ENCODE measurements at regions not wholly inside any gene's neighbourhood (a gene's known extent, or its start where the extent isn't known, plus 50 kb on each side); places are given as distances from the start of the nearest gene placed in this dataset.

DNA sequence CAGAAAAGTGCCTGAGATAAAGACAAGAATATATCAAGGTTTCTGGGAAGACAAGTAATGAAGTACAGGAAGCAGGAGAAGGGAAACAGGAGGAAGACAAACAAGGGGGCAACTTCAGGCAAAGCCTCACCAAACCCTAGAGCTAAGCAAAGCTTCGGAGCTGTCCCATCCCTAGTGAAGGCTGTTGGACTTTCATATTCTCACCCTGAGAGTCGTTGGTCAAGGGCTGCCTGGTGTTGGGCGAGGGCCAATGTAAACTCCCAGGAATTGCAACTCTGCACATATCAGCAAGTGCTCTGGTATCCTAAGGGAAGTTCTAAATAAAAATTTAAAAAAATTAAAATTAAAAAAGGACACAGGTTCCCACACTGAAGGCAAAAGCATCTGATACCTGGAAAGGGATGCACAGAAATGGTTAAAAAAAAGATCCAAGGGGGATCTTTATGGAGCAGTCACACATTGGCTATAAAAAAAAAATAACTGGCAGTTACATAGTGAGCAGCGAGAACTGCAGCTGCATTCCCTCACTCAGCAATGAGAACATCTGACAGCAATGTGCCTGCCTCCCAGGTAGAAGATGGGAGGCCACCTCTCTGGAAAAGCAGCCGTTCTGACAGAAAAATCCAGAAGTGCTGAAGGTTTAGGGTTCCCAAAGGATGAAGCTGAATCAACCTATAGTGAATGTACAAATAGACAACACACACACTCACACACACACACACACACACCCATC lies 304.7 kb downstream of the WDR11 start:
- Histone ChIP-seq H3K79me2 (ENCODE audit: control insufficient read depth, insufficient read depth, low read length) (no peaks in the 10 kb centered on the region), H3K9ac (ENCODE audit: control insufficient read depth, extremely low read depth, insufficient read depth, low read length) (no peak overlapping the region), H3K4me2 (ENCODE audit: control insufficient read depth, extremely low read depth, insufficient read depth, low read depth, low read length) (no peak overlapping the region), H3K4me3 (ENCODE audit: control insufficient read depth in 2 of 3, extremely low read depth in 1 of 3, insufficient read depth in 2 of 3, low read depth in 1 of 3, low read length in 3 of 3) (no peak overlapping the region), H4K20me1 (ENCODE audit: control insufficient read depth, extremely low read depth, insufficient read depth, low read length) (no peaks in the 10 kb centered on the region), H3K27ac (ENCODE audit: control insufficient read depth, insufficient read depth, low read length) (no peak overlapping the region), H3K4me1 (ENCODE audit: control insufficient read depth, extremely low read depth, insufficient read depth, low read length) (peaks cover 35% of the 10 kb centered on the region), H3K9me3 (ENCODE audit: control insufficient read depth, low read depth, low read length) (peaks cover 3% of the 10 kb centered on the region), H2AFZ (ENCODE audit: control insufficient read depth, low read length) (peak overlapping the region; percentile 12), H3K27me3 (ENCODE audit: control insufficient read depth, extremely low read depth, insufficient read depth, low read length) (no peaks in the 10 kb centered on the region), H3K9me1 (ENCODE audit: control insufficient read depth, extremely low read depth, insufficient read depth, low read length) (no peaks in the 10 kb centered on the region), H3K36me3 (ENCODE audit: control insufficient read depth in 2 of 2, extremely low read depth in 1 of 2, insufficient read depth in 2 of 2, low read length in 2 of 2) (no peaks in the 10 kb centered on the region)
- dilution Hi-C loops (cut with MboI; ENCODE audit: extremely low pct_ligation_motif_present, low sequenced_read_pairs) = no loop called here
- FAIRE-seq = peak; percentile 55
- TF ChIP-seq, protein P1, sequence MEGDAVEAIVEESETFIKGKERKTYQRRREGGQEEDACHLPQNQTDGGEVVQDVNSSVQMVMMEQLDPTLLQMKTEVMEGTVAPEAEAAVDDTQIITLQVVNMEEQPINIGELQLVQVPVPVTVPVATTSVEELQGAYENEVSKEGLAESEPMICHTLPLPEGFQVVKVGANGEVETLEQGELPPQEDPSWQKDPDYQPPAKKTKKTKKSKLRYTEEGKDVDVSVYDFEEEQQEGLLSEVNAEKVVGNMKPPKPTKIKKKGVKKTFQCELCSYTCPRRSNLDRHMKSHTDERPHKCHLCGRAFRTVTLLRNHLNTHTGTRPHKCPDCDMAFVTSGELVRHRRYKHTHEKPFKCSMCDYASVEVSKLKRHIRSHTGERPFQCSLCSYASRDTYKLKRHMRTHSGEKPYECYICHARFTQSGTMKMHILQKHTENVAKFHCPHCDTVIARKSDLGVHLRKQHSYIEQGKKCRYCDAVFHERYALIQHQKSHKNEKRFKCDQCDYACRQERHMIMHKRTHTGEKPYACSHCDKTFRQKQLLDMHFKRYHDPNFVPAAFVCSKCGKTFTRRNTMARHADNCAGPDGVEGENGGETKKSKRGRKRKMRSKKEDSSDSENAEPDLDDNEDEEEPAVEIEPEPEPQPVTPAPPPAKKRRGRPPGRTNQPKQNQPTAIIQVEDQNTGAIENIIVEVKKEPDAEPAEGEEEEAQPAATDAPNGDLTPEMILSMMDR (optimal IDR thresholded peaks at IDR 0.05 in 1 of 3, IDR thresholded peaks at IDR 0.05 in 1 of 3, conservative IDR thresholded peaks at IDR 0.05 in 1 of 3; ENCODE audit: extremely low read depth in 1 of 3, insufficient read depth in 2 of 3, low read length in 3 of 3) = no peak
- TF ChIP-seq EZH2 (IDR thresholded peaks at IDR 0.05; ENCODE audit: low read length) = no peak
- no peak for DNase-seq (ENCODE audit: low read depth, low spot score)

DNA sequence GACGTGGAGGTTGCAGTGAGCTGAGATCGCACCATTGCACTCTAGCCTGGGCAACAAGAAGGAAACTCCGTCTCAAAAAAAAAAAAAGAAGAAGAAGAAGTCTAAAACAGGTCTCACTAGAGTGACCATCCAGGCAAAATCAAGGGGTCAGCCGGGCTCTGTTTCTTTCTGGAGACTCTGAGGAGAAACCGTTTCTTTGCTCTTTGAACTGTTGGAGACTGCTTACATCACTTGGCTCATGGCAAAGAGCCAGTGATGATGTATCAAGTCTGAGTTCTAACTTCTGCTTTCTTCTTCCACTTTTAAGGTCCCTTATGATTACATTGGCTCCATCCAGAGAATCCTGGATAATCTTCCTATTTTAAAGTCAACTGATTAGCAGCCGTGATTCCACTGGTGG lies 306.8 kb downstream of the WDR11 start:
- H3K27ac ChIP-seq (ENCODE audit: control insufficient read depth, insufficient read depth, low read length) = peak overlapping the region; percentile 86
- no peak overlapping the region for H3K9ac ChIP-seq (ENCODE audit: control insufficient read depth, extremely low read depth, insufficient read depth, low read length)
- DNase-seq (ENCODE audit: low read depth, low spot score) = no peak
- H3K4me2 ChIP-seq (ENCODE audit: control insufficient read depth, extremely low read depth, insufficient read depth, low read depth, low read length) = peak overlapping the region; percentile 45
- H3K9me3 ChIP-seq (ENCODE audit: control insufficient read depth, low read depth, low read length) = peaks cover 3% of the 10 kb centered on the region
- dilution Hi-C loops (cut with MboI; ENCODE audit: extremely low pct_ligation_motif_present, low sequenced_read_pairs) = no loop called here
- no peaks in the 10 kb centered on the region for H3K36me3 ChIP-seq (ENCODE audit: control insufficient read depth in 2 of 2, extremely low read depth in 1 of 2, insufficient read depth in 2 of 2, low read length in 2 of 2)
- no peaks in the 10 kb centered on the region for H3K27me3 ChIP-seq (ENCODE audit: control insufficient read depth, extremely low read depth, insufficient read depth, low read length)
- H4K20me1 ChIP-seq (ENCODE audit: control insufficient read depth, extremely low read depth, insufficient read depth, low read length) = no peaks in the 10 kb centered on the region
- no peaks in the 10 kb centered on the region for H3K9me1 ChIP-seq (ENCODE audit: control insufficient read depth, extremely low read depth, insufficient read depth, low read length)
- TF ChIP-seq, protein P1 (optimal IDR thresholded peaks at IDR 0.05 in 1 of 3, IDR thresholded peaks at IDR 0.05 in 1 of 3, conservative IDR thresholded peaks at IDR 0.05 in 1 of 3; ENCODE audit: extremely low read depth in 1 of 3, insufficient read depth in 2 of 3, low read length in 3 of 3) = no peak
- no peak for TF ChIP-seq EZH2 (IDR thresholded peaks at IDR 0.05; ENCODE audit: low read length)
- no peak overlapping the region for H3K4me3 ChIP-seq (ENCODE audit: control insufficient read depth in 2 of 3, extremely low read depth in 1 of 3, insufficient read depth in 2 of 3, low read depth in 1 of 3, low read length in 3 of 3)
- FAIRE-seq = peak; percentile 13
- no peak overlapping the region for H2AFZ ChIP-seq (ENCODE audit: control insufficient read depth, low read length)
- H3K79me2 ChIP-seq (ENCODE audit: control insufficient read depth, insufficient read depth, low read length) = no peaks in the 10 kb centered on the region
- H3K4me1 ChIP-seq (ENCODE audit: control insufficient read depth, extremely low read depth, insufficient read depth, low read length) = peaks cover 35% of the 10 kb centered on the region
